ENCODE measurements at regions not wholly inside any gene's neighbourhood (a gene's known extent, or its start where the extent isn't known, plus 50 kb on each side); places are given as distances from the start of the nearest gene placed in this dataset.
"Not testable (repeated sequence)": the region's sequence is repeated elsewhere in the genome, so short reads cannot be mapped to it uniquely, and the experiment has no call there.

- no peak for DNase-seq (ENCODE audit: low spot score)
Observed at GRCh38 chr19:27955485-27956480, 1257.2 kb downstream of the UQCRFS1 start.

GRCh38 chr19:27942607-27943006 is 1270.3 kb downstream of the UQCRFS1 start:
- not testable (repeated sequence) for DNase-seq (ENCODE audit: low spot score)

GRCh38 chr19:27936139-27936538 is 1276.8 kb downstream of the UQCRFS1 start:
- DNase-seq (ENCODE audit: low spot score) = no peak

GRCh38 chr19:27935669-27936068 is 1277.3 kb downstream of the UQCRFS1 start:
- DNase-seq (ENCODE audit: low spot score) = no peak

- DNase-seq (ENCODE audit: low spot score) = no peak
Observed at GRCh38 chr19:27929399-27929798, 1283.6 kb downstream of the UQCRFS1 start.

- no peak for DNase-seq (ENCODE audit: low spot score)
Observed at GRCh38 chr19:27925202-27925601, 1287.7 kb downstream of the UQCRFS1 start.

- DNase-seq (ENCODE audit: low spot score) = no peak
Observed at GRCh38 chr19:27922970-27923369, 1290.0 kb downstream of the UQCRFS1 start.

- DNase-seq (ENCODE audit: low spot score) = no peak
Observed at GRCh38 chr19:27920774-27921173, 1292.2 kb downstream of the UQCRFS1 start.

- no peak for DNase-seq (ENCODE audit: low spot score)
Observed at GRCh38 chr19:27918818-27919217, 1294.1 kb downstream of the UQCRFS1 start.

- no peak for DNase-seq (ENCODE audit: low spot score)
Observed at GRCh38 chr19:27911122-27911898, 1301.6 kb downstream of the UQCRFS1 start.

GRCh38 chr19:27909861-27910260 is 1303.1 kb downstream of the UQCRFS1 start:
- no peak for DNase-seq (ENCODE audit: low spot score)

- no peak for DNase-seq (ENCODE audit: low spot score)
Observed at GRCh38 chr19:27909185-27909840, 1303.6 kb downstream of the UQCRFS1 start.

GRCh38 chr19:27906081-27906480 is 1306.9 kb downstream of the UQCRFS1 start:
- no peak for DNase-seq (ENCODE audit: low spot score)

- DNase-seq (ENCODE audit: low spot score) = no peak
Observed at GRCh38 chr19:27905074-27905473, 1307.9 kb downstream of the UQCRFS1 start.

- no peak for DNase-seq (ENCODE audit: low spot score)
Observed at GRCh38 chr19:27901078-27901477, 1311.9 kb downstream of the UQCRFS1 start.

- DNase-seq (ENCODE audit: low spot score) = no peak
Observed at GRCh38 chr19:27896091-27896490, 1316.9 kb downstream of the UQCRFS1 start.

- DNase-seq (ENCODE audit: low spot score) = no peak
Observed at GRCh38 chr19:27894906-27895754, 1317.8 kb downstream of the UQCRFS1 start.

GRCh38 chr19:27892500-27892899 is 1320.5 kb downstream of the UQCRFS1 start:
- DNase-seq (ENCODE audit: low spot score) = no peak

- no peak for DNase-seq (ENCODE audit: low spot score)
Observed at GRCh38 chr19:27891411-27891810, 1321.5 kb downstream of the UQCRFS1 start.

GRCh38 chr19:27890696-27891095 is 1322.3 kb downstream of the UQCRFS1 start:
- DNase-seq (ENCODE audit: low spot score) = no peak

- DNase-seq (ENCODE audit: low spot score) = no peak
Observed at GRCh38 chr19:27890206-27890605, 1322.7 kb downstream of the UQCRFS1 start.
